ENCODE measurements at regions not wholly inside any gene's neighbourhood (a gene's known extent, or its start where the extent isn't known, plus 50 kb on each side); places are given as distances from the start of the nearest gene placed in this dataset.

DNA sequence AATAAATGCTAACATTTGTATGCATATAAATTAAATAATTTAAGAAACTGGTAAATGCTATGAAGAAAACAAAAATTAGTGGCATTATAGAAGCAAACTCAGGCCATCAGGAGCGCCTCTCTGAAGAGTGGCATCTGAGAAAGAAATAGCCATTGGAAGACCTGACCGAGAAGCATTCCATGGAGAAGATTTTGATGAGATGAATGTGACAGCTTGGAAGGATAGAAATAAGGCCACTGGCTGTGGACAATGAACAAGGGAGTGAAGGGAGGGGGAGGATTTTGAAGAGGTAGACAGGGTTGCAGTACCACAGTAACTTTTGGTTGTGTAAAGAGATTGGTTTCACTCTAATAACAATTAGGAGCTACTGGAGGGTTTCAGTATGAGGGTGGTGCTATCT, 436.7 kb downstream of the CCSER2 start:
- H3K9me3 Mint-ChIP-seq, result no peaks in the 10 kb centered on the region; a peak in 1 of 5 replicates
- H2AFZ ChIP-seq (ENCODE audit: low read length), result no peak overlapping the region
- no peak overlapping the region for H4K91ac ChIP-seq (ENCODE audit: insufficient read length, low read depth, low read length)
- no peak overlapping the region for H2AK5ac ChIP-seq (ENCODE audit: insufficient read length, low read length)
- H2BK20ac ChIP-seq (ENCODE audit: low read depth, low read length, poor library complexity, severe bottlenecking), result no peak overlapping the region
- H3K36me3 Mint-ChIP-seq (ENCODE audit: insufficient read depth in 1 of 3, low read depth in 3 of 3), result no peaks in the 10 kb centered on the region; a peak in 1 of 7 replicates
- no peak overlapping the region for H3K23ac ChIP-seq (ENCODE audit: insufficient read length, low read depth, low read length)
- H2BK5ac ChIP-seq (ENCODE audit: insufficient read length, low read length), result no peak overlapping the region
- TF ChIP-seq, protein P1, sequence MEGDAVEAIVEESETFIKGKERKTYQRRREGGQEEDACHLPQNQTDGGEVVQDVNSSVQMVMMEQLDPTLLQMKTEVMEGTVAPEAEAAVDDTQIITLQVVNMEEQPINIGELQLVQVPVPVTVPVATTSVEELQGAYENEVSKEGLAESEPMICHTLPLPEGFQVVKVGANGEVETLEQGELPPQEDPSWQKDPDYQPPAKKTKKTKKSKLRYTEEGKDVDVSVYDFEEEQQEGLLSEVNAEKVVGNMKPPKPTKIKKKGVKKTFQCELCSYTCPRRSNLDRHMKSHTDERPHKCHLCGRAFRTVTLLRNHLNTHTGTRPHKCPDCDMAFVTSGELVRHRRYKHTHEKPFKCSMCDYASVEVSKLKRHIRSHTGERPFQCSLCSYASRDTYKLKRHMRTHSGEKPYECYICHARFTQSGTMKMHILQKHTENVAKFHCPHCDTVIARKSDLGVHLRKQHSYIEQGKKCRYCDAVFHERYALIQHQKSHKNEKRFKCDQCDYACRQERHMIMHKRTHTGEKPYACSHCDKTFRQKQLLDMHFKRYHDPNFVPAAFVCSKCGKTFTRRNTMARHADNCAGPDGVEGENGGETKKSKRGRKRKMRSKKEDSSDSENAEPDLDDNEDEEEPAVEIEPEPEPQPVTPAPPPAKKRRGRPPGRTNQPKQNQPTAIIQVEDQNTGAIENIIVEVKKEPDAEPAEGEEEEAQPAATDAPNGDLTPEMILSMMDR (conservative IDR thresholded peaks at IDR 0.05), result no peak
- no peak overlapping the region for H3K27ac Mint-ChIP-seq
- H3K27me3 ChIP-seq (ENCODE audit: insufficient read depth, low read length), result no peaks in the 10 kb centered on the region
- no peaks in the 10 kb centered on the region for H3K9me3 ChIP-seq (ENCODE audit: control insufficient read depth, low read depth, low read length)
- no peak overlapping the region for H3T11ph ChIP-seq (ENCODE audit: low read length)
- no peaks in the 10 kb centered on the region for H3K23me2 ChIP-seq (ENCODE audit: insufficient read length, low read depth, low read length, poor library complexity, severe bottlenecking)
- H4K20me1 ChIP-seq (ENCODE audit: control insufficient read depth, insufficient read depth, insufficient read length), result no peaks in the 10 kb centered on the region
- no peak overlapping the region for H3K4me2 ChIP-seq (ENCODE audit: insufficient read depth, insufficient read length, low read length)
- no peak overlapping the region for H3K27ac ChIP-seq (ENCODE audit: insufficient read length, low read depth, low read length)
- H3K4ac ChIP-seq (ENCODE audit: low read depth, low read length), result no peak overlapping the region
- H3K79me2 ChIP-seq (ENCODE audit: insufficient read depth, low read length), result no peaks in the 10 kb centered on the region
- no peak overlapping the region for H2BK12ac ChIP-seq (ENCODE audit: insufficient read length, low read depth, low read length)
- no peaks in the 10 kb centered on the region for H3K4me1 ChIP-seq (ENCODE audit: insufficient read depth, low read length)
- H3K4me3 Mint-ChIP-seq, result no peak overlapping the region
- no peak overlapping the region for H4K5ac ChIP-seq (ENCODE audit: insufficient read length, low read depth, low read length)
- no peak overlapping the region for H3K9ac ChIP-seq (ENCODE audit: extremely low read depth, insufficient read length, low read length)
- H3K27me3 Mint-ChIP-seq (ENCODE audit: low read depth), result peaks cover 3% of the 10 kb centered on the region
- H2BK15ac ChIP-seq (ENCODE audit: low read depth, low read length), result no peak overlapping the region
- H3K79me1 ChIP-seq (ENCODE audit: insufficient read depth, low read depth, low read length, poor library complexity, severe bottlenecking), result no peaks in the 10 kb centered on the region
- H2BK120ac ChIP-seq (ENCODE audit: low read depth, low read length, poor library complexity, severe bottlenecking), result no peak overlapping the region
- H3K4me1 Mint-ChIP-seq, result peaks cover 5 to 7% of the 10 kb centered on the region in 2 experiments
- no peak overlapping the region for H3K56ac ChIP-seq (ENCODE audit: insufficient read length, low read depth, low read length)
- no peak overlapping the region for H3K18ac ChIP-seq (ENCODE audit: insufficient read length, low read depth, low read length)
- H3K14ac ChIP-seq (ENCODE audit: insufficient read depth, low read length), result no peak overlapping the region
- WGBS (ENCODE audit: extremely low coverage, insufficient read length, low lambda C conversion rate), result no CpG with 5 or more reads among the region's 2 CpGs
- no peak for DNase-seq
- no peak overlapping the region for H4K8ac ChIP-seq (replicated peaks; ENCODE audit: insufficient read length, low read depth, low read length)

Data from H9 (cell line).